MCF 10A (cell line): ENCODE measurements at regions not wholly inside any gene's neighbourhood (a gene's known extent, or its start where the extent isn't known, plus 50 kb on each side); places are given as distances from the start of the nearest gene placed in this dataset.
"Not testable (repeated sequence)": the region's sequence is repeated elsewhere in the genome, so short reads cannot be mapped to it uniquely, and the experiment has no call there.

Experiments used
- BruUV-seq: library from RNA; stranded (reverse); fragments of 400-500 nt; replicated peaks from 2 replicates; lab custom pipeline; 2021; lab: Mats Ljungman, UMichigan
- CTCF ChIA-PET: fragments of 300-600 bp; sonication (Branson Sonifier 250); formaldehyde crosslinking; extraction: SDS; loops from one replicate; lab custom pipeline; 2021; ENCODE audit warnings: antibody characterized with exemption, inconsistent platforms; lab: Yijun Ruan, JAX
- POLR2A ChIA-PET: fragments of 300-600, 350-650 bp; sonication (Branson Sonifier 250); formaldehyde crosslinking; extraction: SDS; loops from one replicate; lab custom pipeline; 2020; ENCODE audit warnings: antibody characterized with exemption, inconsistent platforms; lab: Yijun Ruan, JAX
- DNase-seq: peaks from one replicate; pipeline ENCODE4 v3.0.0-alpha.2; 2018; ENCODE audit not compliant: unreplicated experiment
- H3K27ac Mint-ChIP-seq: one replicate; pipeline ENCODE4 v1.8.0; 2022; ENCODE audit warnings: mild to moderate bottlenecking, low read depth, mixed read lengths; ENCODE audit not compliant: unreplicated experiment
- H3K27me3 Mint-ChIP-seq: one replicate; pipeline ENCODE4 v1.8.0; 2022; ENCODE audit warnings: mixed read lengths; ENCODE audit not compliant: insufficient read depth, unreplicated experiment
- H3K36me3 Mint-ChIP-seq: one replicate; pipeline ENCODE4 v1.8.0; 2022; ENCODE audit warnings: mild to moderate bottlenecking, moderate library complexity, mixed read lengths; ENCODE audit not compliant: insufficient read depth, unreplicated experiment
- H3K4me1 Mint-ChIP-seq: one replicate; pipeline ENCODE4 v1.8.0; 2022; ENCODE audit warnings: mixed read lengths; ENCODE audit not compliant: insufficient read depth, unreplicated experiment
- H3K4me3 Mint-ChIP-seq: one replicate; pipeline ENCODE4 v1.8.0; 2022; ENCODE audit warnings: mild to moderate bottlenecking, moderate library complexity, mixed read lengths; ENCODE audit not compliant: unreplicated experiment
- H3K9me3 Mint-ChIP-seq: one replicate; pipeline ENCODE4 v1.8.0; 2022; ENCODE audit warnings: mixed read lengths; ENCODE audit not compliant: unreplicated experiment
- intact Hi-C: fragments of 100-400 bp; cut with micrococcal nuclease; formaldehyde crosslinking; loops from 2 replicates; pipeline ENCODE4 v1.14.1; 2022

DNA sequence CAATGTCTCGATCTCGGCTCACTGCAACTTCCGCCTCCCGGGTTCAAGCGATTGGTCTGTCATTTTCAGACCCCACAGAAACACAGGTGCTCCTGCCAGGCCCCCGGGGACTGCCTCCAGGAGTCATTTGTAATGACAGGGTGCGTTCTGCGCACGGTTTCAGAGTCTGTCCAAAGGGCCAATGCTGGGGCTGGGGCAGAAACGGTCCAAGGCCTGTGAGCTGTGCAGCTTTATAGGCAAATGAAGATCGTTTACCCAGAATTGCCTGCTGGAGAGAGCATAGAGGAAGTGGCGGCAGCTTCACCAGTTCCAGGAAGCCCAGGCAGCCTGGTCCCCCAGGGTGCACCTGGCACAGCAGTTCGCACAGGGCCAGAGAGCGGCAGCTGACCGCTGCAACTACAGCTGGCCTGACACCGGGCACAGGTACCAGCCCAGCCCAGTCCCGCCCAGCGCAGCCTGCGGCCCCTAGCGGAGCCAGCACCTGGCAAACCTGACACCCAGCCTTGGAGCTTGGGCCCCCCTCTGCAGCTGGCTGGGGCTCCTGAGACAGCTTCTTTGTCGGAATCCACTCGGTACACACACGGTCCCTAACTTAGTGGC, 92.4 kb upstream of the METTL9 start:
- H3K27me3 Mint-ChIP-seq, H3K4me3 Mint-ChIP-seq, DNase-seq, POLR2A ChIA-PET, H3K27ac Mint-ChIP-seq, intact Hi-C loops, H3K9me3 Mint-ChIP-seq, BruUV-seq: not testable (repeated sequence)
- Mint-ChIP-seq H3K4me1 (peaks cover 26% of the 10 kb centered on the region), H3K36me3 (peaks cover 55% of the 10 kb centered on the region)
- CTCF ChIA-PET = interaction anchor here (0.6 kb wide), 1 partner anchor 48 kb away, joined by 3 read pairs; no protein-coding TSS in a partner anchor

- H3K9me3 Mint-ChIP-seq, BruUV-seq, H3K27ac Mint-ChIP-seq, H3K27me3 Mint-ChIP-seq, CTCF ChIA-PET, DNase-seq, POLR2A ChIA-PET, H3K4me3 Mint-ChIP-seq, intact Hi-C loops: not testable (repeated sequence)
- H3K4me1 Mint-ChIP-seq = peaks cover 27% of the 10 kb centered on the region
- peaks cover 60% of the 10 kb centered on the region for H3K36me3 Mint-ChIP-seq
These were observed 91.6 kb upstream of the METTL9 start for GRCh38 chr16:21507631-21508305.

DNA sequence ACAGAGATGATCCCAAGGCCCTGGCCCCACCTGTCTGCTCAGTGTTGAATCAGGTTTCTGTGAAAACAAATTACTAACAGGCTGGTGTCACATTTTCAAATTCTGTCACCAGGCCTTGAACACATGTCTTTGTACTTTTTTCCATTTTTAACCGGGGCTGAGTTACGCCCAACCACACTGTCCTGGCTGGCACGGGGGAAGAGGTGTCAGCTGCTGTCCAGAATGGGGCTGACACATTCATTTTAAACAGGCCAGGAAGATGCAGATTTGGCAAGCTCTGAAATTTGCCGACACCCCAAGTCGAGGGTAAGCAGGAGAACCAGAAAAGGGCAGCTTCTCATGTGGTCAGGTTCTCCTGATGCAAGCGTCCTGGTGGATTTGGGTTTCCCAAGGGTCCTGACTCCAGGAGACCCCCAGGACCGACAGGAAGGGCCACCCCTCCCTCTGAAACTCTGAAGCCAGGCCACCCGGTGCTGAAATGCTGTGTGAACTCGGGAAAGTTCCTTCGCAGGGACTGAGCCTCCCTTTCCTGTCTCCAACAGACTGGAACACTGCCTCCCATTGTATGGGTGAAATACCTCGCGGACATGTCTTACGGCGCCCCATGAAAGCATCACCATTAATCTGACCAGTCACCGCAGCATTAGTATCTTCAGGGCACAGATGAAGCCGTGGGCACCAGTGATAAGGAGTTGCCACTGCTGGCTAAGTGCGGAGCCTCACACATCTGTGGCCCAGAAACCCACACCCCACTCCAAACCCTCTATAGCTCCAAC, 90.5 kb upstream of the METTL9 start:
- H3K4me3 Mint-ChIP-seq, BruUV-seq, intact Hi-C loops, CTCF ChIA-PET, POLR2A ChIA-PET, DNase-seq, H3K27me3 Mint-ChIP-seq, H3K9me3 Mint-ChIP-seq: not testable (repeated sequence)
- peaks cover 22% of the 10 kb centered on the region for H3K4me1 Mint-ChIP-seq
- peak overlapping the region; percentile 42 for H3K27ac Mint-ChIP-seq
- H3K36me3 Mint-ChIP-seq = peaks cover 56% of the 10 kb centered on the region

GRCh38 chr16:21509437-21510086, 89.8 kb upstream of the METTL9 start:
- peaks cover 22% of the 10 kb centered on the region for H3K4me1 Mint-ChIP-seq
- intact Hi-C loops, H3K27me3 Mint-ChIP-seq, POLR2A ChIA-PET, BruUV-seq, DNase-seq, H3K9me3 Mint-ChIP-seq, H3K4me3 Mint-ChIP-seq: not testable (repeated sequence)
- peaks cover 59% of the 10 kb centered on the region for H3K36me3 Mint-ChIP-seq
- CTCF ChIA-PET = interaction anchor here (0.6 kb wide), 1 partner anchor 46 kb away, joined by 3 read pairs; no protein-coding TSS in a partner anchor
- H3K27ac Mint-ChIP-seq = peak overlapping the region; percentile 91

DNA sequence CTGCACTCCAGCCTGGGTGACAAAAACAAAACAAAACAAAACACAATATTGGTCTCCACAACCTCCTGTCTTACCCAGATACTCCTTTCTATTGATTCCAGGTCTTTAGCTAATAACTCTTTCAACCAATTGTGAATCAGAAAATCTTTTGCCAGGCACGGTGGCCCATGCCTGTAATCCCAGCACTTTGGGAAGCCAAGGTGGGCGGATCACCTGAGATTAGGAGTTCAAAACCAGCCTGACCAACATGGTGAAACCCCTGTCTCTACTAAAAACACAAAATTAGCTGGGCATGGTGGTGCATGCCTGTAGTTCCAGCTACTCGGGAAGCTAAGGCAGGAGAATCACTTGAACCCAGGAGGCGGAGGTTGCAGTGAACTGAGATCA, 88.5 kb upstream of the METTL9 start:
- POLR2A ChIA-PET = interaction anchor here (0.6 kb wide), 1 partner anchor 844 kb away, joined by 3 read pairs; no protein-coding TSS in a partner anchor
- H3K27me3 Mint-ChIP-seq, BruUV-seq, DNase-seq, H3K4me3 Mint-ChIP-seq, intact Hi-C loops, CTCF ChIA-PET, H3K9me3 Mint-ChIP-seq: not testable (repeated sequence)
- Mint-ChIP-seq H3K36me3 (peaks cover 61% of the 10 kb centered on the region), H3K27ac (peak overlapping the region; percentile 91), H3K4me1 (peaks cover 29% of the 10 kb centered on the region)

DNA sequence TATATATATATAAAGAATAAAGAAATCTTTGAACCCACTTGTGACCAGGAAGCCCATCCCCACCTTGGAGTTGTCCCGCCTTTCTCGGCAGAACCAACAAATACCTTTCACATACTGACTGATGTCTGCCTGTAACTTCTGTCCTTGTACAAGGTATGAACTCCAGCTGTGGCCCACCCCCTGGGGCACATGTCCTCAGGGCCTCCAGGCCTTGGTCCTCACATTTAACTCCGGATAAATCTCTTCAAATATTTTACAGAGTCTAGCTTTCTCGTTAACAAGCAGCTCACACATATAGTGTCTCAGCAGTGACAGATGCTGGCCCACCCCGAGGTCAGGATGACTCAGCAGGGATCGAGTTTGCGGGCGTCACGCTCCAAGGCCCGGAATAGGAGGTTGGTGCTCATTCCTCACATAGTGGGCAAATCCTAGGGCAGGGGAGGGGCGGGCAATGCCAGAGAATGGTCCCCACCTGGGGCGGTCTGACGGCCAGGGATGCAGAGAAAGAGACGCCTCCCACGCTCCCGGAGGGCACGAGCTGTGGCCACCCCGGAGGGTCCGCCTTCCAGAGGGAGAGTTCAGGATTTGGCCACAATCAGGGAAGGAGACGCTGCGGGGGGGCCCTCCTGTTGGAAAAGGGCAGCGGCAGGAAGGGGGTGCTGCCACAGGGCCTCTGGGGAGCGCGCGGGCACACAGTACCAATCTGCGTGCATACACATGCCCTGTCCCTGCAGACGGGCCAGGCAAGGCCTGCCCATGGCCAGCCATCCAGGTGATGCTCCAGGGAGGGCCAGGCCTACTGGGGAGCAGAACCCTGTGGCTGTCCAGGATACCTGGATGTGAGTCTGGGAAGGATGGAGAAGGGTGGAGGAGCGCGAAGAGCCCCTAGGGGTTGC, 87.8 kb upstream of the METTL9 start:
- DNase-seq = peak; percentile 74
- Mint-ChIP-seq H3K4me3 (peak overlapping the region; percentile 62), H3K4me1 (peaks cover 32% of the 10 kb centered on the region), H3K36me3 (peaks cover 62% of the 10 kb centered on the region), H3K27ac (peak overlapping the region; percentile 91)
- intact Hi-C loops, POLR2A ChIA-PET, H3K27me3 Mint-ChIP-seq, BruUV-seq, H3K9me3 Mint-ChIP-seq: not testable (repeated sequence)
- CTCF ChIA-PET = interaction anchor here (0.6 kb wide), 1 partner anchor 14 kb away, joined by 3 read pairs; no protein-coding TSS in a partner anchor

GRCh38 chr16:21512280-21513192, 86.8 kb upstream of the METTL9 start:
- DNase-seq, H3K27me3 Mint-ChIP-seq, H3K9me3 Mint-ChIP-seq, POLR2A ChIA-PET, intact Hi-C loops, BruUV-seq: not testable (repeated sequence)
- peaks cover 32% of the 10 kb centered on the region for H3K4me1 Mint-ChIP-seq
- H3K27ac Mint-ChIP-seq = peak overlapping the region; percentile 91
- H3K36me3 Mint-ChIP-seq = peaks cover 63% of the 10 kb centered on the region
- CTCF ChIA-PET = interaction anchor here (0.6 to 0.7 kb wide), 2 partner anchors 13 to 130 kb away, joined by 3 read pairs; no protein-coding TSS in a partner anchor
- peak overlapping the region; percentile 14 for H3K4me3 Mint-ChIP-seq
